A204.1 (cell line): ENCODE measurements at regions not wholly inside any gene's neighbourhood (a gene's known extent, or its start where the extent isn't known, plus 50 kb on each side); places are given as distances from the start of the nearest gene placed in this dataset.

Experiments
- FAIRE-seq: peaks from 2 replicates; lab custom pipeline; 2012; peaks lifted over from hg19 to GRCh38; lab: Jason Lieb, UNC

GRCh38 chr22:22037740-22038139 lies 55.2 kb upstream of the TOP3B start:
- FAIRE-seq, result no peak

DNA sequence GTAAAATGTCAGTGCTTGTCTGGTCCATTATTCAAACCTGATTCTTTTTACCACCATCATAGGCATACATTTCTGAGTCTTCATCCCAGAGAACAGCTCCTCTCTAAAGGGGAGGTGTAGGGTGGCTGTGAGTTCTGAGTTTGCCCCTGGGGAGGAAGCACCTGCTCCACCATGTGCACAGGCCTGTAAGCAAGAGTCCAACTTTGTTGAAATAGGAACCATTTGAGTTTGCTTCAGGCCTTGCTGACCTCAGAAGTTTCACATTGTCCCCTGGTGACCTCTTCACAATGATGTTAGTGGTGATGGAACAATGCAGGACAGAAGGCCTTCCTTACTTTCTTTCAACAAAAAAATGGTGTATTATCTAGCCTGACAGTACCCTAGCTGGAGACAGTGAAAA lies 54.6 kb upstream of the TOP3B start:
- no peak for FAIRE-seq

- no peak for FAIRE-seq
Observed at GRCh38 chr22:22036588-22036987, 54.0 kb upstream of the TOP3B start.

GRCh38 chr22:22035771-22036314 lies 53.3 kb upstream of the TOP3B start:
- FAIRE-seq, result no peak

DNA sequence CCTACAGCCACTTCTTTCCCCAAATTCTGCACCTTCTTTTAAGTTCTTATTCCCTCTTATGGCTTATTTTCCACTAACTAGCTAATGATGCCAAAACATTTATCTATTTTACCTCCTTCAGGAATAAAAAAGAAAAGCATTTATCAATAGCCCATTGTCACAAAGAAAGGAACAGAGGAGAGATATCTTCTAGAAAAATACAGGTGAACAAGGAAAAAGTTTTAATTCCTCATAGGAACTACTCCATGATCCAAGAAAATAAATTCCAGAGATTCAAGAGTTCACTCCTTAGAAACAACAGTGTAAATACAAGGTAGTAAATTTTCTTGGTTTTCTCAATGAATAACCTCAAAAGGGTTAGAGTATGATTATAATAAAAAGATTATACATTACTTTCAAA lies 52.6 kb upstream of the TOP3B start:
- no peak for FAIRE-seq

GRCh38 chr22:22034469-22035132 lies 52.0 kb upstream of the TOP3B start:
- no peak for FAIRE-seq

GRCh38 chr22:22033803-22034468 lies 51.3 kb upstream of the TOP3B start:
- FAIRE-seq, result no peak

- no peak for FAIRE-seq
Observed at GRCh38 chr22:22032906-22033802, 50.6 kb upstream of the TOP3B start.

DNA sequence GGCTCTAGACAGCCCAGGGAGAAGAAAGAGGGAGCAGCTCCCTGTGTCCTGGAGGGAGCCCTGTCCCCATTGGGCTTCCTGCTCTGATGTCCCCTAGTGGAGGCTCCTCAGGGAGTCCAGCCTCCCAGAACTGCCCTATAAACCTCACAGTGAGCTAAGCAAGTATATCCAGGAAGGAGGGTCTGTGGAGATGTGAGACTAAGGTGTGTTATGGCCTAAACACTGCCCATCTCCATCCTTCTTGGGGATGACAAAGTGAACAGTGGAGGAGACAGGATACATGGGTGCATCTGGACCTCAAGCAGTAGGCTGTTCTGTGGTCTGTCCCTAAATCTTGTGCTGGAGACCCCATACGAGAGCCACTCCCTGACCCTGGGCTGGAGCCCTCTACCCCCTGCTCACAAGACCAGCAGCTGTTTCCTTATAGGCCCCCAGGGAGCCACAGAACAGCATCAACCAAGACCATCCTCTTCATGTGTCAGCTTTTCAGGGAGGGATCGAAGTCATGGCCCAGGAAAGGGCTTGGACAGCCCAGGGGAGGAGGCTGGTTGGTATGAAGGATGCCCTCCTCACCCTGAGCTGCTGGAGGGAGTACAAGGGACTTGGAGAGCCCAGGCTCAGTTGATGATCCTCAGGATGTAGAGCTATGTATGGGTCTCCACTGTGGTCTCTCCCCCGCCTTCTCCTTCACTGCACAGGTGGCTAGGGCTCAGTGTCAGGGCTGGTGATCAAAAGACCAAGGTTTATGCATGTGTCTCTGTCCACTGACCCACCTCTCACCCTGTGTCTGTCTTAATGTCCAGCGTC lies 49.7 kb upstream of the TOP3B start:
- no peak for FAIRE-seq
